ENCODE measurements at regions not wholly inside any gene's neighbourhood (a gene's known extent, or its start where the extent isn't known, plus 50 kb on each side); places are given as distances from the start of the nearest gene placed in this dataset.

DNA sequence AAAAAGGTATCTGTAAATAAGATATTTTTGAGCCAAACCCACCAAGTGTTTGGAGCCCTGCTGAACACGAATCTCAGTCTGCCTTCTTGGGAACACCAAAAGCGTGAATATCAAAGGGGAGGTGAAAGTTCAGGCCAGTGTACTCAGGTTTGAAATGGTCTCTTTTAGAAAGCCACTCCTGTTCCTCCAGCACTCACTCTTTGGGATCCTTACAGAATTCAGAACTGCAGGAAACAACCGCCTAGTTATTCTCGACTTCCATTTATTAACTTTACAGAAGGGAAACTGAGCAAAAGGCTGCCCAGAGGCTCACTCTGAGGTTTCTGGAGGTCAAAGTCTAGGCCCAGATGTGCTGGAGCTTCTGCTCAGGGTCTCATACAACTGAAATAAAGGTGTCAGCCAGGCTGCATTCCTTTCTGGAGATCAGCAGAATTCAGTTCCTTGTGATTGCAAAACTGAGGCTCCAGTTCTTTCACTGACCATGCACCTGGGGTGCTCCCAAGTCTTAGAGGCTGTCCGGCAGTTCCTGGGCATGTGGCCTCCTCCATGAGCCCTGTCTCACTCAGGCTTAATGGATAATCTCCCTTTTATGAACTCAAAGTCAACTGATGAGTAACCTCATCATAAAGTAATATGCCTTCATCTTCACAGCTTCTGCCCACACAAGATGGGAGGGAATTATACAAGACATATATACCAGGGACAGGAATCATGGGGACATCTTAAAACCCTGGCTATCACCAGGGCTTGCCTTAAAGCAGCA lies 65.5 kb upstream of the TNFAIP3 start:
- WGBS, 2 donors: 94 to 97% methylated on average over 5 of the region's 5 CpGs
- no peak for TF ChIP-seq POLR2A (IDR thresholded peaks at IDR 0.05)
- TF ChIP-seq, protein P1, sequence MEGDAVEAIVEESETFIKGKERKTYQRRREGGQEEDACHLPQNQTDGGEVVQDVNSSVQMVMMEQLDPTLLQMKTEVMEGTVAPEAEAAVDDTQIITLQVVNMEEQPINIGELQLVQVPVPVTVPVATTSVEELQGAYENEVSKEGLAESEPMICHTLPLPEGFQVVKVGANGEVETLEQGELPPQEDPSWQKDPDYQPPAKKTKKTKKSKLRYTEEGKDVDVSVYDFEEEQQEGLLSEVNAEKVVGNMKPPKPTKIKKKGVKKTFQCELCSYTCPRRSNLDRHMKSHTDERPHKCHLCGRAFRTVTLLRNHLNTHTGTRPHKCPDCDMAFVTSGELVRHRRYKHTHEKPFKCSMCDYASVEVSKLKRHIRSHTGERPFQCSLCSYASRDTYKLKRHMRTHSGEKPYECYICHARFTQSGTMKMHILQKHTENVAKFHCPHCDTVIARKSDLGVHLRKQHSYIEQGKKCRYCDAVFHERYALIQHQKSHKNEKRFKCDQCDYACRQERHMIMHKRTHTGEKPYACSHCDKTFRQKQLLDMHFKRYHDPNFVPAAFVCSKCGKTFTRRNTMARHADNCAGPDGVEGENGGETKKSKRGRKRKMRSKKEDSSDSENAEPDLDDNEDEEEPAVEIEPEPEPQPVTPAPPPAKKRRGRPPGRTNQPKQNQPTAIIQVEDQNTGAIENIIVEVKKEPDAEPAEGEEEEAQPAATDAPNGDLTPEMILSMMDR (IDR thresholded peaks at IDR 0.05): no peak
- intact Hi-C loops (cut with DNase I; ENCODE audit: low total_unique reads): no loop called here
- H3K4me3 ChIP-seq (ENCODE audit: low read depth, poor library complexity, severe bottlenecking): no peak overlapping the region
- no peak for DNase-seq (ENCODE audit: low spot score in 2 of 2)

GRCh38 chr6:137802408-137803182 lies 64.5 kb upstream of the TNFAIP3 start:
- 90 to 95% methylated on average over 8 of the region's 8 CpGs for WGBS, 2 donors
- DNase-seq (ENCODE audit: low spot score in 2 of 2): no peak
- no peak overlapping the region for H3K4me3 ChIP-seq (ENCODE audit: low read depth, poor library complexity, severe bottlenecking)
- TF ChIP-seq, protein P1 (IDR thresholded peaks at IDR 0.05): no peak
- TF ChIP-seq POLR2A (IDR thresholded peaks at IDR 0.05): no peak
- intact Hi-C loops (cut with DNase I; ENCODE audit: low total_unique reads): no loop called here

GRCh38 chr6:137804637-137805036 lies 62.4 kb upstream of the TNFAIP3 start:
- no peak for DNase-seq (ENCODE audit: low spot score in 2 of 2)
- no peak overlapping the region for H3K4me3 ChIP-seq (ENCODE audit: low read depth, poor library complexity, severe bottlenecking)
- intact Hi-C loops (cut with DNase I; ENCODE audit: low total_unique reads): no loop called here
- no peak for TF ChIP-seq POLR2A (IDR thresholded peaks at IDR 0.05)
- TF ChIP-seq, protein P1 (IDR thresholded peaks at IDR 0.05): no peak
- 10 to 26% methylated on average over 2 of the region's 2 CpGs for WGBS, 2 donors

GRCh38 chr6:137805622-137806021 lies 61.4 kb upstream of the TNFAIP3 start:
- no peak for DNase-seq (ENCODE audit: low spot score in 2 of 2)
- intact Hi-C loops (cut with DNase I; ENCODE audit: low total_unique reads): no loop called here
- WGBS, 2 donors: 77 to 81% methylated on average over 7 of the region's 7 CpGs
- no peak for TF ChIP-seq POLR2A (IDR thresholded peaks at IDR 0.05)
- TF ChIP-seq, protein P1 (IDR thresholded peaks at IDR 0.05): no peak
- H3K4me3 ChIP-seq (ENCODE audit: low read depth, poor library complexity, severe bottlenecking): no peak overlapping the region

DNA sequence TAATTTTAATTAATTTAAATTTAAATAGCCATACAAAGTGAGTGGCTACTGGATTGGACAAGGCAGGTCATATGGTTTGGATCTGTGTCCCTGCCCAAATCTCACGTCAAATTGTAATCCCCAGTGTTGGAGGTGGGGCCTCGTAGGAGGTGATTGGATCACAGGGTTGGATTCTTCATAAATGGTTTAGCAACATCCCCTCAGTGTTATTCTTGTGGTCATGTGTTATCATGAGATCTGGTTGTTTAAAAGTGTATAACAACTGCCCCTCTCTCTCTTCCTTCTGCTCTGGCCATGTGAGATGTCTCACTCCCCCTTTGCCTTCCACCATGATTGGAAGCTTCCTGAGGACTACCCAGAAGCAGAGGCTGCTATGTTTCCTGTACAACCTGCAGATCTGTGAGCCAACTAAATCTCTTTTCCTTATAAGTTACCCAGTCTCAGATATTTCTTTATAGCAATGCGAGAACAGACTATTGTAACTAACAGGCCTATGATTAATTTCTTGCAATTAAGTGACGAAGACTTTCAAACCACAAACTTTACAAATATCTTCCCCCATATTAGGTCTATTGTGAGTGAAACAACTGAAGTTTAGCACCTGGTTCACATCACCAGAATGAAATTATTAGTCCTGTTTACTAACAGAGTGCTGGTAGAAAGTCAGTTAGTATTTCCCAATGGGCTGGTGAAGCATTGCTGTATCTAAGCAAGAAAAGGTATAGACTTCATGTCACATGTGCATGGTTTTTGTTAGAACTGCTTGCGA lies 60.0 kb upstream of the TNFAIP3 start:
- no peak for TF ChIP-seq POLR2A (IDR thresholded peaks at IDR 0.05)
- TF ChIP-seq, protein P1 (IDR thresholded peaks at IDR 0.05): no peak
- H3K4me3 ChIP-seq (ENCODE audit: low read depth, poor library complexity, severe bottlenecking): no peak overlapping the region
- WGBS, 2 donors: 91 to 97% methylated on average over 5 of the region's 5 CpGs
- intact Hi-C loops (cut with DNase I; ENCODE audit: low total_unique reads): no loop called here
- DNase-seq (ENCODE audit: low spot score in 2 of 2): no peak

All from lower leg skin (tissue), 4 donors.